ENCODE measurements at regions not wholly inside any gene's neighbourhood (a gene's known extent, or its start where the extent isn't known, plus 50 kb on each side); places are given as distances from the start of the nearest gene placed in this dataset.

- DNase-seq: no peak
Observed at GRCh38 chr1:30637183-30637980, 86.0 kb downstream of the MATN1 start.

- no peak for DNase-seq
Observed at GRCh38 chr1:30636621-30637020, 86.8 kb downstream of the MATN1 start.

DNA sequence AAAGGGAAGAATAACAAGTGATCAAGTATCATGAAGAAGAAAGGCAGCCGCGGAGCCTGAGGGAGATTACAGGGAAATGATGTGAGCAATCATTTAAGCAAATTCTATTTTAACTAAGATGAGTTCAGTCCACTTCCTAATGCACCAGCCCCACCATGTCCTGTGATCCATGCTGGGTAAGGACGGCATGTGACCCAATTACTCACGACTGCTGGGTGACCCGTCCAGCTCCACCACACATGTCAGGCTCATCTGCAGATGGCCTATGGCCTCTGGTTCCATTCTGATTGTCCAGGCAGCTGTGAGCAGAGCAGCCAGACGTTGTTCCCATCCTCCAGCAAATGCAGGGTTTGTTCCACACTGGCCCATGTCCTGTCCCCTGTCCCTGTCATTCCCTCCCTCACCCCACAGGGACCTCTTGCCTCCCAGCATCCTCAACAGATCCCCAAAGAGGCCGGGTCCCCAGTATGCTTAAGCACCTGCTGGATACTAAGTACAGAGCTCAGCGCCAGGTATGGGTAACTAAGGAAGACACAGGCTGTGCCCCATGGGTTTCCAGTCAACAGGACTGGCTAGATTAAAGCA is 87.9 kb downstream of the MATN1 start:
- no peak for DNase-seq

GRCh38 chr1:30634507-30634906 is 88.9 kb downstream of the MATN1 start:
- no peak for DNase-seq

DNA sequence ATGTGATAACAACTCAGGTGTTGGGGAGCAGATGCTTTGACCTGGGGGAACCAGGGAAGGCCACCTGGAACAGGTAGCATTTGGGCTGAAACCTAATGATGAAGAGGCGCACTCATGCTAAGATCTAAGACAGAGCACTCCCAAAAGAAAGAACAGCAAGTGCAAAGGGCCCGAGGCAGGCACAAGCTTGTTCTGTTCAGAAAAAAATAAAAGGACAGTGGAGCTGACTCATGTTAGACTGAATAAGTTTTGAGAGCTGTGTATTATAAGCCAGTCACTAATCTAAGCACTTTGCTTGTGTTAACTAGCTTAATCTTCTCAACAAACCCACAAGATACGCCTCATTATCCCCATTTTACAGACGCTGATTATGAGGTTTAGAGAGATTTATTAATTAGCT is 90.1 kb downstream of the MATN1 start:
- no peak for DNase-seq

DNA sequence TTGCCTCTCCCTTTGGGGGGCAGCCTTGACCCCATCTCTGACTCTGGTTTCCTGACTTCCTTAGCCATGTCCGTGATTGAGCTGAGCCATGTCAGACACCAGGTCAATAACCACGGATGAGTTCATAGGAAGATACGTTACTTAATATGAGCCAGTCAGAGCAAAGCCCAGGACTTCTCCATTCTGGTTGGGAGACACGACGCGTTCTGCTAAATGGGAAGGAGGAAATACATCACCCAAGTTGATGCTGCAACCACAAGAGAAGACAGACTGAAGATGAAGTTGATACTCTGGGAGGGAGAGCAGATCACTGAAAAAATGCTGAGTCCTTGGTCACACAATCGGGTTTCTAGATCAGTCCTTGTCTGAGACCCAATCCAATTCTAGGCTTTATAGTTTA is 90.9 kb downstream of the MATN1 start:
- no peak for DNase-seq

GRCh38 chr1:30631700-30632099 is 91.7 kb downstream of the MATN1 start:
- DNase-seq: no peak

GRCh38 chr1:30629501-30629900 is 93.9 kb downstream of the MATN1 start:
- DNase-seq: no peak

DNA sequence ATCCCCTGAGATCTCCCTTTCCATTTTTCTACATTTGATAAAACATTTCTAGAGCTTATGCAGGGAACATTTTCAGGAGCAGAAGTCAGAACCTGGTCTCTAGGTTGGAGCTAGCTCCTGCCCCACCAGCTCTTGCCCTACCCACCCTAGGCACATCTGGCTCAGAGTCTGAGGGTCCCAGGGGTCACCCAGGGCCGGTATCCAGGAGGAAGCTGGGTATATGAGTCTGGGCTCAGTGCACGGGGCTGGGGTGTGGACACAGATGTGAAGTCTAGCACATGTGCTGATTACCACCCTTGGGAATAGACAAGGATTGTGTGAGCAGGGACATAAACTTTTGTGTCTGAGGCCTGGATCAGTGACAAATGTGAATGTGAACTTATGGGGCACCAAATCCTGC is 95.4 kb downstream of the MATN1 start:
- DNase-seq: no peak

DNA sequence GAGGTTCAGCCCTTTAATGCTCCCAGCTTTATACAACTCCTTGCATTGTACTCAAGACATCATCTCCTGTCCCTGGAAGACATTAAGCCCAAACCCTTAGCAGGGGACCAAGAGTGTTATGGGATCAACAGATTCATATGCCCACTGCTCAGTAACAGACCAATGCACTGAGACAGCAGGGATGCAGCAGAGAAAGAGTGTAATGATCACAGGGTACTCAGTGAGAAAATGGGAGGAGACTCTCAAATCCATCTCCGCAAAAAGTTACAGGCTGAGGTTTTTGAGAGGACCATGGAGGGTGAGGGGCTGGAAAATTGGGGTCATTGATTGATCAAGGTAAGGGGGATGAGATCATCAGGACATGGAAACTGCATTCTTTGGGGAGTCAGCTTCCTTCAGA is 96.2 kb downstream of the MATN1 start:
- DNase-seq: no peak

- no peak for DNase-seq
Observed at GRCh38 chr1:30623431-30623830, 100.0 kb downstream of the MATN1 start.

- DNase-seq: no peak
Observed at GRCh38 chr1:30619619-30620018, 103.8 kb downstream of the MATN1 start.

DNA sequence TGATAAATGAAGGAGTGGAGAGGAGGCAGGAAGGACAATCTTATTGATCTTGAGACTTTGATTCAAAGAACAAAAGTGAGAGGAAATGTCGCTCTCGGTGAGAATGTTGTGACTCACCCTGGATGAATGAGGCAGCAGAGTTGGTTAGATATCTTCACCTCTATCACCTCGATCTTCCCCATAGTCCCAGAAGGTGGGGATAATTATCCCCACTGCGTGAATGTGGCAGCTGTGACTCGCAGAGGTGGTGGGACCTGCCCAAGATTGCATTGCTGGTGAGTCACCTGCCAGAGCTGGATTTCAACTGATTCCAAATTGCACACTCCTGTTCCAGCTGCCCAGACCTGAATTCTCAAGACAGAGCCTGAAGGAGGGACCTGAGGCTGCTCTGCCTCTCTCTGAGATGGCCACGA is 105.0 kb downstream of the MATN1 start:
- no peak for DNase-seq

DNA sequence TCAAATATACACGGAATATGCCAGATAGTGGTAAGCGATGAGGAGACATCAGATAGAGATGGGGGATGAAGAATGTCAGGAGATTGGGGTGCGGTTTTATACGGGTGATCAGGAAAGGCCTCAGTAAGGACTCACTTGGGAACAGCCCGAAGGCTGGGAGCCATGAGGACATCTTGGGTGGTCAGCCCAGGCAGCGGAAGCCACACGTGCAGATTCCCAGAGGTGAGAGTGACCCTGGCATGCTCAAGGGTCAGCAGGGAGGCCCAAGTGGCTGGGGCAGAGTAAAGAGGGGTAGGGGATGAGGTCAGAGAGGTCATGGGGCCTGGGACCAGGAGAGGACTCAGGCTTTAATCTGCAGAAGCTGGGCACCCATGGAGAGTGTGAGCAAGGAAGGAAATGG is 106.6 kb downstream of the MATN1 start:
- DNase-seq: no peak

GRCh38 chr1:30615816-30616590 is 107.4 kb downstream of the MATN1 start:
- no peak for DNase-seq

GRCh38 chr1:30615076-30615795 is 108.1 kb downstream of the MATN1 start:
- DNase-seq: no peak

DNA sequence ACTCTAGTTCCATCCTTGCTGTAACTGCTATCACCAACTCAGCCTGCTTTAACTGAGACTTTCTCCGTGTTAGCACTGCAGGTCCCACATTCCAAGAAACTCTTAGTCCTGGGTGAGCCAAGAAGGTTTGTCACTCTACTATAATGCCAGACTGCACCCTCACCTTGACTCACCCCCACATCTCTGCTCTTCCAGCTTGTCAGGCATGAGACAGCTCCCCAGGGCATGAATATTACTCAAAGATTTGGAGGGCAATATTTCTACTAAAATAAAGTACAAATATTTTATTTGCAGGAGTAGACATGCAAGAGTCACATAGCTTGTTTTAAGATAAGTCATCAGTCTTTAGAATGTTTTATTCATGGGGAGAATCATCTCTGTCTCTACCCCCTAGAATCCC is 110.2 kb downstream of the MATN1 start:
- DNase-seq: no peak

DNA sequence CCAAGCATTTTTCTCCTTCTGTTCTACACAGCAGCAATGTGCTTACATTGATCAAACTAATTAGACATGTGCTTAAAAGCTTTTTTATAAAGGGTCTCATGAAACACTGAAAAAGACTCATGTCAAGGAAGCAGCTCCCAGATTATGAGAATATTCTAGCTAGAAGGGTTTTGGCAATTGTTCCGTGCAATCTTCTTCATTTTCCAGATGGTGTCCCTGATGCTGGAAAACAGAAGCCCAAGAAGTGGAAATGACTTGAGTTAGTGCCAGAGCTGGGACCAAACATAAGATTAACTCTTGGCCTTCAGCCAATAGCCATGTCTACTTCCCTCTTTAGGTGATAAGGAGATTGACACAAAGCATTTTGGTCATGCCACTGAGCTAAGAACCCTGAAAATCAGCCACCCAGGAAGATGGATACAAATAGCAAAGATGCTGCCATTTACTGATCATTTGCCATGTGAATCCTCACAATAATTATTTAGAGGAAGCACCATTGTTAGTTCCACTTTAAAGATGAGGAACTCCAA is 110.8 kb downstream of the MATN1 start:
- DNase-seq: no peak

DNA sequence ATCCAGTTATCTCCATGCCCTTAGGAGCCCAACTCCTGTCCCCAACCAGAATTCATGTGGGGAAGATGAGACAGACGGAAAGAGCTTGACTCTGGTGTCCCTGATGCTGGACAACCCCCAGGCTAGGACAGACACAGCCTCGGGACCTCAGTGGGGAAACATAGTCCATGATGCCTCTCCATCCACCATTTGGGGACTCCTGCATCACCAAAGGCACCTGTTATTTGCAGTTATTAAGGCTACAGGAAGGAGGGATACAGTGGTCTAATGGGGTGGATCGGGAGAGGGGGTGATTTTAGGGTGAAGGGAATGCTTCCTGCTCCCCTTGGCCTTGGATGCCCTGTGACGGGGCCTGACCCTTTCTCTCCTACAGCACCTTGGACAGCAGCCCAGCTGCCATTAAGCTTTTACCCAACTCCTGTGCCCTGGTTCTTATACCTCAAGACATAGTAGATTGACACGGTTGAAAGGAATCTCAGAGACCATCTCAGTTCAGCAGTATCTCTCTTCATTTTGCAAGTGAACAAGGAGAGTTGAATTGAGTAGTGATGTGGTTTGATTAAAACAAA is 111.6 kb downstream of the MATN1 start:
- DNase-seq: no peak

- no peak for DNase-seq
Observed at GRCh38 chr1:30610917-30611316, 112.5 kb downstream of the MATN1 start.

GRCh38 chr1:30609999-30610345 is 113.4 kb downstream of the MATN1 start:
- DNase-seq: no peak

- DNase-seq: no peak
Observed at GRCh38 chr1:30609336-30609998, 113.9 kb downstream of the MATN1 start.
